ENCODE measurements at regions not wholly inside any gene's neighbourhood (a gene's known extent, or its start where the extent isn't known, plus 50 kb on each side); places are given as distances from the start of the nearest gene placed in this dataset.

GRCh38 chr17:33615861-33616260, 322.8 kb upstream of the ASIC2 start:
- Mint-ChIP-seq H3K27me3 (ENCODE audit: low read depth in 3 of 3) (peaks cover 3 to 7% (median 5%) of the 10 kb centered on the region in 3 donors), H3K4me3 (no peak overlapping the region), H3K36me3 (no peaks in the 10 kb centered on the region), H3K4me1 (no peaks in the 10 kb centered on the region), H3K9me3 (peaks cover 2 to 8% (median 3%) of the 10 kb centered on the region in 7 donors), H3K27ac (no peak overlapping the region)
- Histone ChIP-seq H3K4me2 (replicated peaks; ENCODE audit: extremely low read depth, low read length, poor library complexity, severe bottlenecking) (no peak overlapping the region), H2AFZ (ENCODE audit: insufficient read depth, low read depth, low read length, poor library complexity, severe bottlenecking) (no peak overlapping the region), H3K9me3 (replicated peaks in 1 of 2; ENCODE audit: control insufficient read depth in 1 of 2, insufficient read depth in 1 of 2, low read length in 2 of 2) (peaks cover 0 to 3% of the 10 kb centered on the region in 2 donors), H4K20me1 (ENCODE audit: insufficient read depth, low read length) (no peaks in the 10 kb centered on the region), H3K36me3 (replicated peaks in 1 of 2; ENCODE audit: control insufficient read depth in 1 of 2, insufficient read depth in 2 of 2, low read length in 2 of 2) (no peaks in the 10 kb centered on the region), H3K79me2 (ENCODE audit: insufficient read depth, low read length) (no peaks in the 10 kb centered on the region), H3K4me1 (ENCODE audit: control insufficient read depth in 1 of 2, insufficient read depth in 2 of 2, low read length in 2 of 2) (no peaks in the 10 kb centered on the region), H3K4me3 (replicated peaks in 1 of 3; ENCODE audit: low read depth in 2 of 3, low read length in 3 of 3) (no peak overlapping the region), H3K9ac (ENCODE audit: insufficient read depth, low read length, poor library complexity, severe bottlenecking) (no peak overlapping the region), H3K27me3 (ENCODE audit: control insufficient read depth in 2 of 2, insufficient read depth in 2 of 2, low read length in 2 of 2) (peaks cover 0 to 5% of the 10 kb centered on the region in 2 donors), H3K27ac (ENCODE audit: low read depth in 1 of 2, low read length in 2 of 2) (no peak overlapping the region)
- no peak for TF ChIP-seq CTCF (IDR thresholded peaks at IDR 0.05)
- intact Hi-C loops (cut with micrococcal nuclease): no loop called here
- 74% methylated on average over 2 of the region's 3 CpGs for WGBS (ENCODE audit: insufficient coverage)
- no peak for DNase-seq

GRCh38 chr17:33623841-33624240, 330.7 kb upstream of the ASIC2 start:
- intact Hi-C loops (cut with micrococcal nuclease): no loop called here
- Mint-ChIP-seq H3K36me3 (no peaks in the 10 kb centered on the region), H3K27ac (no peak overlapping the region)

More at GRCh38 chr17:33623841-33624240, 330.7 kb upstream of the ASIC2 start:
- H3K9me3 Mint-ChIP-seq: peaks cover 0 to 3% (median 1%) of the 10 kb centered on the region in 7 donors
- peaks cover 4 to 14% (median 6%) of the 10 kb centered on the region in 3 donors for H3K27me3 Mint-ChIP-seq (ENCODE audit: low read depth in 3 of 3)
- H3K4me3 ChIP-seq (replicated peaks in 1 of 3; ENCODE audit: low read depth in 2 of 3, low read length in 3 of 3): no peak overlapping the region
- no CpG with 5 or more reads among the region's 3 CpGs for WGBS (ENCODE audit: insufficient coverage)
- H3K27me3 ChIP-seq (ENCODE audit: control insufficient read depth in 2 of 2, insufficient read depth in 2 of 2, low read length in 2 of 2): peaks cover 0 to 11% of the 10 kb centered on the region in 2 donors
- no peaks in the 10 kb centered on the region for H4K20me1 ChIP-seq (ENCODE audit: insufficient read depth, low read length)
- H3K4me1 Mint-ChIP-seq: no peaks in the 10 kb centered on the region
- H3K36me3 ChIP-seq (replicated peaks in 1 of 2; ENCODE audit: control insufficient read depth in 1 of 2, insufficient read depth in 2 of 2, low read length in 2 of 2): no peaks in the 10 kb centered on the region
- no peak overlapping the region for H3K9ac ChIP-seq (ENCODE audit: insufficient read depth, low read length, poor library complexity, severe bottlenecking)
- no peaks in the 10 kb centered on the region for H3K9me3 ChIP-seq (replicated peaks in 1 of 2; ENCODE audit: control insufficient read depth in 1 of 2, insufficient read depth in 1 of 2, low read length in 2 of 2)
- H2AFZ ChIP-seq (ENCODE audit: insufficient read depth, low read depth, low read length, poor library complexity, severe bottlenecking): no peak overlapping the region
- no peak overlapping the region for H3K4me3 Mint-ChIP-seq
- no peak overlapping the region for H3K27ac ChIP-seq (ENCODE audit: low read depth in 1 of 2, low read length in 2 of 2)
- H3K4me1 ChIP-seq (ENCODE audit: control insufficient read depth in 1 of 2, insufficient read depth in 2 of 2, low read length in 2 of 2): no peaks in the 10 kb centered on the region
- H3K79me2 ChIP-seq (ENCODE audit: insufficient read depth, low read length): no peaks in the 10 kb centered on the region
- DNase-seq: no peak
- TF ChIP-seq CTCF (IDR thresholded peaks at IDR 0.05): no peak
- no peak overlapping the region for H3K4me2 ChIP-seq (replicated peaks; ENCODE audit: extremely low read depth, low read length, poor library complexity, severe bottlenecking)

Data from CD14-positive monocyte (primary cell).